Smooth muscle cell (in vitro differentiated cells): ENCODE measurements at regions not wholly inside any gene's neighbourhood (a gene's known extent, or its start where the extent isn't known, plus 50 kb on each side); places are given as distances from the start of the nearest gene placed in this dataset.

Experiments used
- DNase-seq: peaks from one replicate; lab custom pipeline; 2025; ENCODE audit not compliant: unreplicated experiment; lab: John Stamatoyannopoulos, UW
- H2AFZ ChIP-seq: fragments of 200-600 bp; sonication (generic); 2 replicates; pipeline ENCODE4 v1.6.0; 2016; ENCODE audit warnings: antibody characterized with exemption, low read depth, mild to moderate bottlenecking
- H3F3A ChIP-seq: fragments of 200-600 bp; sonication (generic); 2 replicates; pipeline ENCODE4 v1.6.0; 2017; ENCODE audit warnings: antibody characterized with exemption, low read depth
- H3K27ac ChIP-seq: fragments of 200-600 bp; sonication (generic); 2 replicates; pipeline ENCODE4 v1.5.1; 2016; ENCODE audit warnings: low read depth, mild to moderate bottlenecking
- H3K27me3 ChIP-seq: fragments of 200-600 bp; sonication (generic); 2 replicates; pipeline ENCODE4 v1.6.1; 2016; ENCODE audit warnings: low read depth, mild to moderate bottlenecking
- H3K36me3 ChIP-seq: fragments of 200-600 bp; sonication (generic); 2 replicates; pipeline ENCODE4 v1.5.1; 2016; ENCODE audit warnings: low read depth
- H3K4me1 ChIP-seq: fragments of 200-600 bp; sonication (generic); 2 replicates; pipeline ENCODE4 v1.5.1; 2016; ENCODE audit warnings: low read depth
- H3K4me2 ChIP-seq: fragments of 200-600 bp; sonication (generic); 2 replicates; pipeline ENCODE4 v1.6.0; 2016; ENCODE audit warnings: mild to moderate bottlenecking
- H3K4me3 ChIP-seq: fragments of 200-600 bp; sonication (generic); 2 replicates; pipeline ENCODE4 v1.5.1; 2016; ENCODE audit warnings: mild to moderate bottlenecking
- H3K79me2 ChIP-seq: fragments of 200-600 bp; sonication (generic); 2 replicates; pipeline ENCODE4 v1.6.0; 2016; ENCODE audit warnings: low read depth, mild to moderate bottlenecking
- H3K9ac ChIP-seq: fragments of 200-600 bp; sonication (generic); 2 replicates; pipeline ENCODE4 v1.6.0; 2016; ENCODE audit warnings: low read depth
- H3K9me3 ChIP-seq: fragments of 200-600 bp; sonication (generic); replicated peaks from 2 replicates; pipeline ENCODE4 v1.5.1; 2016; ENCODE audit warnings: low read depth
- H4K20me1 ChIP-seq: fragments of 200-600 bp; sonication (generic); 2 replicates; pipeline ENCODE4 v1.6.0; 2016; ENCODE audit warnings: low read depth
- WGBS: methylation state at CpG from one replicate; pipeline ENCODE4 v1.1.7; 2016; ENCODE audit warnings: low lambda C conversion rate; 5-methylcytosine and 5-hydroxymethylcytosine counted together
- TF ChIP-seq, protein P1 (sequence below): fragments of 200-600 bp; sonication (generic); IDR thresholded peaks from 2 replicates; pipeline ENCODE4 v1.5.1; 2017; ENCODE audit warnings: borderline replicate concordance, mild to moderate bottlenecking, antibody characterized with exemption; ENCODE audit not compliant: insufficient read depth, poor library complexity, severe bottlenecking

DNA sequence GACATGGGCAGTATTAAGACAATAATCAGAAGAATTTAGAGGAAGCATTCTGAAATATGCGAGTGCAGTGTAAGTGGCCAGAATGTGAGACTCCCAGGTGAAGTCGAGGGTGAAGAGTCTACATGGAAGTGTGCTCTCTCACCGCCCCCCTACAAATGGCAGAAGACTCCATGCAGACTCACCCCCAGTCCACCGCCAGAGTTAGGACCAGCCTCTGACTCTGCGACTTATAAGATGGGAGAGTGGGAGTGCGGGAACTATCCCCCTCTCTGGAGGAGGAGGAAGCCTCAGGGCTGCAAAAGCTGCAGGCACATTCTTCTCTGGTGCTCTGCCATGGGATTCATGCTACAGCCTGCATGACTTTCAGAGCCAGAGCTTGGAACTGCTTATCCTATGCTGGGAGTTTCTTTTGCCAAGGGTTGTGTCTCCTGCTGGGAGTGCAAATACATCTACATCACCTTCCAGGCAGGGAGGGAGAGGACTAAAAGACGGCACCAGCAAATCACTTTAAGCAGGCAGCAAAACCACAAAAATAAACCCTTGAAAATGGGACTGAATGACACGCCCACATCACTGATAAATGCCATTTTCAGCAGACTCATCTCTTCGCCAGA, 206.7 kb upstream of the SULF2 start:
- H3K27ac ChIP-seq: no peak overlapping the region
- peak overlapping the region; percentile 3 for H2AFZ ChIP-seq
- H3K9me3 ChIP-seq: no peaks in the 10 kb centered on the region
- WGBS: 50% methylated on average over 9 of the region's 9 CpGs
- no peak overlapping the region for H3K9ac ChIP-seq
- peak overlapping the region; percentile 52 for H3K4me2 ChIP-seq
- no peak overlapping the region for H3K4me3 ChIP-seq
- TF ChIP-seq, protein P1, sequence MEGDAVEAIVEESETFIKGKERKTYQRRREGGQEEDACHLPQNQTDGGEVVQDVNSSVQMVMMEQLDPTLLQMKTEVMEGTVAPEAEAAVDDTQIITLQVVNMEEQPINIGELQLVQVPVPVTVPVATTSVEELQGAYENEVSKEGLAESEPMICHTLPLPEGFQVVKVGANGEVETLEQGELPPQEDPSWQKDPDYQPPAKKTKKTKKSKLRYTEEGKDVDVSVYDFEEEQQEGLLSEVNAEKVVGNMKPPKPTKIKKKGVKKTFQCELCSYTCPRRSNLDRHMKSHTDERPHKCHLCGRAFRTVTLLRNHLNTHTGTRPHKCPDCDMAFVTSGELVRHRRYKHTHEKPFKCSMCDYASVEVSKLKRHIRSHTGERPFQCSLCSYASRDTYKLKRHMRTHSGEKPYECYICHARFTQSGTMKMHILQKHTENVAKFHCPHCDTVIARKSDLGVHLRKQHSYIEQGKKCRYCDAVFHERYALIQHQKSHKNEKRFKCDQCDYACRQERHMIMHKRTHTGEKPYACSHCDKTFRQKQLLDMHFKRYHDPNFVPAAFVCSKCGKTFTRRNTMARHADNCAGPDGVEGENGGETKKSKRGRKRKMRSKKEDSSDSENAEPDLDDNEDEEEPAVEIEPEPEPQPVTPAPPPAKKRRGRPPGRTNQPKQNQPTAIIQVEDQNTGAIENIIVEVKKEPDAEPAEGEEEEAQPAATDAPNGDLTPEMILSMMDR: no peak
- H3K79me2 ChIP-seq: no peaks in the 10 kb centered on the region
- H3F3A ChIP-seq: no peaks in the 10 kb centered on the region
- no peaks in the 10 kb centered on the region for H4K20me1 ChIP-seq
- H3K36me3 ChIP-seq: no peaks in the 10 kb centered on the region
- DNase-seq: no peak
- no peaks in the 10 kb centered on the region for H3K27me3 ChIP-seq
- H3K4me1 ChIP-seq: peaks cover 10% of the 10 kb centered on the region

DNA sequence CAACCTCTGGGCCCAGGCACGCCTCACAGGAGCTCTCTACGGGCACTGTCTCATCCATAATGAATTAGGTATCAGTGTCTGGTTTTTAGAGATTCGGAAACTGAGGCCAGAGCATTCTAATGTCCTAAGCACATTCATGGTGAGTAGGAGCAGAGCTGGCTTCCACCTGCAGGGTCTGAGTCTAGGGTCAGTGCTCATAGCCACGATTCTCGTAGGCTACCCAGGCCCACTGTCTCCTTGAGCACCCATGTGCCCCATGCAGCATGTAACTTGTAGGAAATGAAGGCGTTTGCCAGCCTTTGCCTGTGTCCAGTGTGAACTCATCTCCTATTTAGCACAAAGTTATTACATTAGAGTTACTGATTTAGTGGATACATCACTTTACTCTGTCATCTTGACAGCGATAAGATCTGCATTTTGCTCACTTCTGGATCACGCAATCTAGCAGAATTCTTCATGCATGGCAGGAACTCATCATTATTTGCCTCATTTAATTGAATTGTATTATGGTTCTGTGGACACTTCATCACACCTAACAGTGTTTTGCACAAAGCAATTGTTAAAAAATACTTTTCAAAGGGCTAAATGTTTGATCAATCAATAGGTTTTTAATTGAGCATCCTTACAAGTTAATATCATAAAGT, 205.3 kb upstream of the SULF2 start:
- peaks cover 10% of the 10 kb centered on the region for H3K4me1 ChIP-seq
- 95% methylated on average over 8 of the region's 8 CpGs for WGBS
- H3K9ac ChIP-seq: peak overlapping the region; percentile 30
- no peaks in the 10 kb centered on the region for H3K27me3 ChIP-seq
- H3K4me2 ChIP-seq: no peak overlapping the region
- H3F3A ChIP-seq: peaks cover 4% of the 10 kb centered on the region
- H2AFZ ChIP-seq: no peak overlapping the region
- no peak overlapping the region for H3K27ac ChIP-seq
- TF ChIP-seq, protein P1: no peak
- H3K9me3 ChIP-seq: no peaks in the 10 kb centered on the region
- no peaks in the 10 kb centered on the region for H3K36me3 ChIP-seq
- H4K20me1 ChIP-seq: no peaks in the 10 kb centered on the region
- H3K79me2 ChIP-seq: no peaks in the 10 kb centered on the region
- DNase-seq: no peak
- H3K4me3 ChIP-seq: no peak overlapping the region

GRCh38 chr20:47989957-47990356, 204.7 kb upstream of the SULF2 start:
- Histone ChIP-seq H3K9ac (peak overlapping the region; percentile 30), H3K36me3 (no peaks in the 10 kb centered on the region), H4K20me1 (no peaks in the 10 kb centered on the region), H3K27ac (no peak overlapping the region), H3K27me3 (no peaks in the 10 kb centered on the region), H3K9me3 (no peaks in the 10 kb centered on the region), H3F3A (peaks cover 8% of the 10 kb centered on the region), H3K4me1 (peaks cover 10% of the 10 kb centered on the region), H3K4me2 (no peak overlapping the region), H3K79me2 (no peaks in the 10 kb centered on the region), H3K4me3 (no peak overlapping the region), H2AFZ (no peak overlapping the region)
- DNase-seq: no peak
- TF ChIP-seq, protein P1: no peak
- 66% methylated on average over 4 of the region's 4 CpGs for WGBS

- Histone ChIP-seq H3K4me3 (no peak overlapping the region), H3F3A (peaks cover 8% of the 10 kb centered on the region), H3K4me2 (no peak overlapping the region), H3K36me3 (no peaks in the 10 kb centered on the region), H3K79me2 (no peaks in the 10 kb centered on the region), H3K9me3 (no peaks in the 10 kb centered on the region), H3K9ac (no peak overlapping the region), H3K27me3 (no peaks in the 10 kb centered on the region), H2AFZ (no peak overlapping the region), H3K27ac (no peak overlapping the region), H3K4me1 (peaks cover 10% of the 10 kb centered on the region), H4K20me1 (no peaks in the 10 kb centered on the region)
- no peak for DNase-seq
- TF ChIP-seq, protein P1: no peak
- 66% methylated on average over 4 of the region's 4 CpGs for WGBS
Measured at GRCh38 chr20:47988676-47989075, 203.4 kb upstream of the SULF2 start.
